CD4-positive, alpha-beta T cell treated with Interleukin-15 for 1 hour (primary cell): ENCODE measurements at regions not wholly inside any gene's neighbourhood (a gene's known extent, or its start where the extent isn't known, plus 50 kb on each side); places are given as distances from the start of the nearest gene placed in this dataset.

Experiments used
- DNase-seq: peaks from one replicate; pipeline ENCODE4 v3.0.0-alpha.2; 2020

GRCh38 chr15:85312486-85312885 is 67.9 kb upstream of the AKAP13 start:
- peak; percentile 40 for DNase-seq

GRCh38 chr15:85312929-85313331 is 67.5 kb upstream of the AKAP13 start:
- DNase-seq: no peak

- no peak for DNase-seq
These were observed 67.1 kb upstream of the AKAP13 start for GRCh38 chr15:85313339-85313738.

- no peak for DNase-seq
These were observed 66.3 kb upstream of the AKAP13 start for GRCh38 chr15:85314146-85314545.

- no peak for DNase-seq
These were observed 65.8 kb upstream of the AKAP13 start for GRCh38 chr15:85314633-85315032.

GRCh38 chr15:85316244-85316934 is 64.0 kb upstream of the AKAP13 start:
- no peak for DNase-seq

- DNase-seq: no peak
These were observed 62.2 kb upstream of the AKAP13 start for GRCh38 chr15:85318048-85318731.

- no peak for DNase-seq
These were observed 61.7 kb upstream of the AKAP13 start for GRCh38 chr15:85318732-85319076.

GRCh38 chr15:85324202-85324601 is 56.2 kb upstream of the AKAP13 start:
- no peak for DNase-seq

- no peak for DNase-seq
These were observed 54.6 kb upstream of the AKAP13 start for GRCh38 chr15:85325834-85326233.

GRCh38 chr15:85326291-85326690 is 54.1 kb upstream of the AKAP13 start:
- no peak for DNase-seq

GRCh38 chr15:85327820-85328219 is 52.6 kb upstream of the AKAP13 start:
- DNase-seq: no peak

GRCh38 chr15:85329561-85330422 is 50.6 kb upstream of the AKAP13 start:
- peak; percentile 63 for DNase-seq
